ENCODE measurements at regions not wholly inside any gene's neighbourhood (a gene's known extent, or its start where the extent isn't known, plus 50 kb on each side); places are given as distances from the start of the nearest gene placed in this dataset.

DNA sequence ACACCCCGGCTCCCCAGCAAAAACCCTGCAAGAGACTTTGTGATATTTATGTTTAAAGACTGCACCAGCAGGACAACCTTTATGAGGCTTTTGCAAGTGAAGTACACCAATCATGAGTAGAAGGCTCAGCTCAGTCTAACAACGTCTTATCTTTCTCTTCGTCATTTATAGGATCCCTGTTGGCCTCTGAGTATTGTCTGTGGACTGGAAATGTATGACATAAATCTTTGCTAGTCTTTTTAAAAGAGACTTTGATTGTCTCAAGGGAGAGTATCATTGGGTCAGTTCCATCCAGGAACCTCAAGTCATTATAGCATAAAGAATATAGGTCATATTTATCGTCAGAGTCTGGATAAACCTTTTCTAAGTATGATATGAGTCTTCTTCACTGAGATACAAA, 505.0 kb upstream of the SOX9 start:
- TF ChIP-seq, protein P1, sequence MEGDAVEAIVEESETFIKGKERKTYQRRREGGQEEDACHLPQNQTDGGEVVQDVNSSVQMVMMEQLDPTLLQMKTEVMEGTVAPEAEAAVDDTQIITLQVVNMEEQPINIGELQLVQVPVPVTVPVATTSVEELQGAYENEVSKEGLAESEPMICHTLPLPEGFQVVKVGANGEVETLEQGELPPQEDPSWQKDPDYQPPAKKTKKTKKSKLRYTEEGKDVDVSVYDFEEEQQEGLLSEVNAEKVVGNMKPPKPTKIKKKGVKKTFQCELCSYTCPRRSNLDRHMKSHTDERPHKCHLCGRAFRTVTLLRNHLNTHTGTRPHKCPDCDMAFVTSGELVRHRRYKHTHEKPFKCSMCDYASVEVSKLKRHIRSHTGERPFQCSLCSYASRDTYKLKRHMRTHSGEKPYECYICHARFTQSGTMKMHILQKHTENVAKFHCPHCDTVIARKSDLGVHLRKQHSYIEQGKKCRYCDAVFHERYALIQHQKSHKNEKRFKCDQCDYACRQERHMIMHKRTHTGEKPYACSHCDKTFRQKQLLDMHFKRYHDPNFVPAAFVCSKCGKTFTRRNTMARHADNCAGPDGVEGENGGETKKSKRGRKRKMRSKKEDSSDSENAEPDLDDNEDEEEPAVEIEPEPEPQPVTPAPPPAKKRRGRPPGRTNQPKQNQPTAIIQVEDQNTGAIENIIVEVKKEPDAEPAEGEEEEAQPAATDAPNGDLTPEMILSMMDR (IDR thresholded peaks at IDR 0.05; ENCODE audit: insufficient read depth, low read length), result no peak
- TF ChIP-seq REST (IDR thresholded peaks at IDR 0.05; ENCODE audit: insufficient replicate concordance, low read depth) (no peak), GABPA (IDR thresholded peaks at IDR 0.05; ENCODE audit: low read depth) (no peak)

All from HL-60 (cell line).